Effector memory CD8-positive, alpha-beta T cell (primary cell): ENCODE measurements at regions not wholly inside any gene's neighbourhood (a gene's known extent, or its start where the extent isn't known, plus 50 kb on each side); places are given as distances from the start of the nearest gene placed in this dataset.
"Not testable (repeated sequence)": the region's sequence is repeated elsewhere in the genome, so short reads cannot be mapped to it uniquely, and the experiment has no call there.

ENCODE experiments used
- ATAC-seq: fragments of 150-1000 bp; cut with Tn5 transposase; replicated peaks from 2 replicates; pipeline ENCODE4 v1.10.0; 2021; ENCODE audit warnings: mild to moderate bottlenecking, moderate library complexity
- DNase-seq, 3 experiments: peaks; one replicate each; pipeline ENCODE4 v3.0.0; 2021
- H3K27ac Mint-ChIP-seq, 2 donors: one replicate each; pipeline ENCODE4 v1.8.0; 2022; ENCODE audit warnings: mild to moderate bottlenecking in 2 of 2, mixed read lengths in 2 of 2, moderate library complexity in 2 of 2
- H3K27me3 Mint-ChIP-seq, 2 donors: one replicate each; pipeline ENCODE4 v1.8.0; 2022; ENCODE audit warnings: mixed read lengths in 2 of 2
- H3K36me3 Mint-ChIP-seq: one replicate; pipeline ENCODE4 v1.8.0; 2022; ENCODE audit warnings: mild to moderate bottlenecking, moderate library complexity, mixed read lengths; ENCODE audit not compliant: insufficient read depth
- H3K4me1 Mint-ChIP-seq, 2 donors: one replicate each; pipeline ENCODE4 v1.8.0; 2022; ENCODE audit warnings: low read depth in 2 of 2, mixed read lengths in 2 of 2
- H3K4me3 Mint-ChIP-seq, 2 donors: one replicate each; pipeline ENCODE4 v1.8.0; 2022; ENCODE audit warnings: mild to moderate bottlenecking in 2 of 2, mixed read lengths in 2 of 2, moderate library complexity in 2 of 2
- H3K9me3 Mint-ChIP-seq, 2 donors: one replicate each; pipeline ENCODE4 v1.8.0; 2022; ENCODE audit warnings: mixed read lengths in 2 of 2

DNA sequence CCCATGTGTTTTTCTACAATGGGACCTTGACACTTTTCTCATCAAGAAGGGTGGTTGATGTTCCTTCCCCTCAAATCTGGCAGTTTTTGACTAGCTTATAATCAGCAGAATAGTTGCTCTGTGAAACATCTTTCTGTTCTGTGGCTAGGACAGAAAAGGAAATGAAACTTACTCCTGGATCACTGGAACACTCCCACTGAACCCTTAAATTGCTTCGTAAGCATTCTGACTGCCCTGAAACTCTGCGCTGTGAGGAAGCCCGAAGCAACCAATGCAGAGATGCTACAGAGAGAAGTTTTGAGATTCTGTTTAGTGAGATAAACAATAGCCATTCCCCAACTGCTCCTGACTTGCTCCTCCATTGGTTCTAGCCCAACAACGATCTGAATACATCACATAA lies 602.2 kb downstream of the CENPC start:
- no peak for DNase-seq
- no peak overlapping the region for H3K4me3 Mint-ChIP-seq
- H3K27ac Mint-ChIP-seq = no peak overlapping the region
- H3K36me3 Mint-ChIP-seq = no peaks in the 10 kb centered on the region
- no peaks in the 10 kb centered on the region for H3K27me3 Mint-ChIP-seq
- H3K4me1 Mint-ChIP-seq = no peaks in the 10 kb centered on the region
- ATAC-seq = no peak
- H3K9me3 Mint-ChIP-seq = peaks cover 11 to 33% of the 10 kb centered on the region in 2 donors

DNA sequence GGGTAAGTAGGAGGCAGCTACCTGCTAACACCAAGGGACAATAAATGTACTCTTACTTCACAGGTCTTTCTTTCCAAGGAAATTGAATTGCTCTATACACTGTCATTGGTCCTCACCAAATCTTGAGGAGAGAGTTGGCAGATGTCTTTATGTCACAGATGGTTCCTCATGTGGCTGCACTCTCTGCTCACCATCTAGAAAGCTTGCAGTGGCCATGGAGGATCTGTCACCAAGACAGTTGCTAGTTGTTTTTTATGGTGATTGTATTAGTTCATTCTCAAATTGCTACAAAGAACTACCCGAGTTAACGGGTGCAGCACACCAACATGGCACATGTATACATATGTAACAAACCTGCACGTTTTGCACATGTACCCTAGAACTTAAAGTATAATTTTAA lies 613.3 kb downstream of the CENPC start:
- not testable (repeated sequence) for H3K4me3 Mint-ChIP-seq, DNase-seq, H3K27ac Mint-ChIP-seq, ATAC-seq, H3K4me1 Mint-ChIP-seq, H3K36me3 Mint-ChIP-seq, H3K27me3 Mint-ChIP-seq, H3K9me3 Mint-ChIP-seq

DNA sequence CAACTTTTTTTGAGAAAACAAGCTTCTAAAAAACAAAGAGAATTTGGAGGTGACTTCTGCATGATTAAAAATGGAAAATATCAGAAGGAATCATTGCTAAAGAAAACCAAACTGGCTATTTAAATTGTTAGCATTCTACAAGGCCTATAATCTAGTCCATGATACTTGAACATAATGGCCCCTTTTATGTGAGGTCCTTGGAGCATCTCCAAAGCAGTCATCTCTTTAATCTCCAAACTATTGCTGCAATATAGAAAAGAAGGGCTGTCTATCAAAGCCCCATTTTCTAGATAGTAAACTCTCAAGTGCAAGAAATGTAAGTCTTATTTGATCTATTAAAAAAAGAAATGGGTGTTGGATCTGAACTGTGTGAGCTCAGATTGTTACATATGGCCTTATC lies 615.1 kb downstream of the CENPC start:
- H3K27ac Mint-ChIP-seq = no peak overlapping the region
- peaks cover 0 to 2% of the 10 kb centered on the region in 2 donors for H3K9me3 Mint-ChIP-seq
- no peaks in the 10 kb centered on the region for H3K36me3 Mint-ChIP-seq
- H3K27me3 Mint-ChIP-seq = no peaks in the 10 kb centered on the region
- H3K4me1 Mint-ChIP-seq = no peaks in the 10 kb centered on the region
- DNase-seq = no peak
- no peak for ATAC-seq
- no peak overlapping the region for H3K4me3 Mint-ChIP-seq

DNA sequence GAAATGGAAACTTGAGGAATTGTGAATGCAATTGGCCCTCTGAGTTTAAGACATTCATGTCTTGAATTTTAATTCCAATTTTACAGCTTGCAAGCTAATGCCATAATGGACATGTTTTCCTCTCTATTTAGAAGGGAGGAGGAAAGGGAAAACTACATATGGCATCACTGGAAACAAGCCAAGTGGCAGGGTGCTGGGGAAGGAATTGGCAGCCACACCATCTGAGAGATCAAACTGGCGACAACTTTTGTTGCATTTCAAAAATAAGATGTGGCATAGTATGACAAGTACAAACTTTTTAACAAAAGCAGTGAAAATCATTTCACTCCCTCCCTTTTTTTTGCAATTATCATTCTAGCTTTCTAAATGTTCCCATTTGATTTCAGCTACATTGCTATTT lies 615.6 kb downstream of the CENPC start:
- Mint-ChIP-seq H3K27ac (no peak overlapping the region), H3K27me3 (no peaks in the 10 kb centered on the region), H3K4me1 (no peaks in the 10 kb centered on the region), H3K4me3 (no peak overlapping the region), H3K36me3 (no peaks in the 10 kb centered on the region), H3K9me3 (no peaks in the 10 kb centered on the region)
- no peak for ATAC-seq
- no peak for DNase-seq

DNA sequence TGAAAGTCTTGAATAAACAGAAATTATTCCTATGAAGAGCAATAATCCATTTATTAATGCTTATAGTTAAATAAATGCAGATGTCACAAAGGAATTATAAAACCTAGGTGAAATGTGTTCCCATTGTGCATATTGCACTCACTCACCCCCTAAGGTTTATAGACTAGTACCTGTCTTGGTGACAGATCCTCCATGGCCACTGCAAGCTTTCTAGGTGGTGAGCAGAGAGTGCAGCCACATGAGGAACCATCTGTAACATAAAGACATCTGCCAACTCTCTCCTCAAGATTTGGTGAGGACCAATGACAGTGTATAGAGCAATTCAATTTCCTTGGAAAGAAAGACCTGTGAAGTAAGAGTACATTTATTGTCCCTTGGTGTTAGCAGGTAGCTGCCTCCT lies 616.4 kb downstream of the CENPC start:
- DNase-seq, H3K4me3 Mint-ChIP-seq, H3K27me3 Mint-ChIP-seq, ATAC-seq, H3K9me3 Mint-ChIP-seq, H3K27ac Mint-ChIP-seq, H3K36me3 Mint-ChIP-seq, H3K4me1 Mint-ChIP-seq: not testable (repeated sequence)

DNA sequence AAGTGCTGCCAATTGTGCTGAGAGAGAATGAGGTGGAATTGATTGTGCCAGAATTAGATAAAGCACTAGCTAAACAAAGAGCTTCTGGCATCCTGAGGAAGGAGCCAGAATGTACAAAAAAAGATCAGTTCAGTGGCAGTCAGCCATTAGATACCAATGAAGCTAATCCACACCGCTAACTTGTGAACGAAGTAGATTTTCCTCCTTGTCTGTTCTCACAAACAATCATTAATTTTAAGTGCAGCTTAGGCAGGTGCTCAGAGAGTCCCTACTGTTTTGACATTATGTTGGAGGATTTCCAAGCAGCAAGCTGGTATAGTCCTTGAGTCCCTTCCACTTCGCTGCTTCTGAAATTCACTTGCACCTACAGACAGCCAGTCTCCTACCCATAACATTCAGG lies 617.4 kb downstream of the CENPC start:
- no peak overlapping the region for H3K4me3 Mint-ChIP-seq
- H3K9me3 Mint-ChIP-seq = peaks cover 4 to 6% of the 10 kb centered on the region in 2 donors
- DNase-seq (no peak), ATAC-seq (no peak)
- H3K36me3 Mint-ChIP-seq = no peaks in the 10 kb centered on the region
- no peaks in the 10 kb centered on the region for H3K27me3 Mint-ChIP-seq
- no peak overlapping the region for H3K27ac Mint-ChIP-seq
- H3K4me1 Mint-ChIP-seq = no peaks in the 10 kb centered on the region

DNA sequence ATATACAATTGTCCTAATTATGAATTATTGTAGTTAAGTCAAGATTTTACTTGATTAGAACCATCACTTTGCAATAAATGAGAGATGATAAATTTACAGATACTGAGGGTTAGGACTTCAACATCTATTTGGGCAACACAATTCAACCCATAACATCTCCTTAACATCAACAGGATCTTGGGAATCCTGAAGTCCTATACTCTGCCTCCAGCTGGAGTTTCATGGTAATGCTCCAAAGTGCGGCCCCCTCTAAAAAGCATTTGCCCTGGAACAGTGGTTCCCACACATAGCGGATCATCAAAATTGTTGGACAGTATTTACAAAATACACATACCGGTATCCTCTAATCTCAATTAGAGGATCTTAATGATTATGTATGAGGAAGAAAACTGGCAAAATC lies 618.6 kb downstream of the CENPC start:
- no peak for DNase-seq
- H3K4me3 Mint-ChIP-seq = no peak overlapping the region
- H3K27me3 Mint-ChIP-seq = no peaks in the 10 kb centered on the region
- H3K4me1 Mint-ChIP-seq = no peaks in the 10 kb centered on the region
- no peaks in the 10 kb centered on the region for H3K36me3 Mint-ChIP-seq
- ATAC-seq = no peak
- no peak overlapping the region for H3K27ac Mint-ChIP-seq
- peaks cover 9 to 10% of the 10 kb centered on the region in 2 donors for H3K9me3 Mint-ChIP-seq

DNA sequence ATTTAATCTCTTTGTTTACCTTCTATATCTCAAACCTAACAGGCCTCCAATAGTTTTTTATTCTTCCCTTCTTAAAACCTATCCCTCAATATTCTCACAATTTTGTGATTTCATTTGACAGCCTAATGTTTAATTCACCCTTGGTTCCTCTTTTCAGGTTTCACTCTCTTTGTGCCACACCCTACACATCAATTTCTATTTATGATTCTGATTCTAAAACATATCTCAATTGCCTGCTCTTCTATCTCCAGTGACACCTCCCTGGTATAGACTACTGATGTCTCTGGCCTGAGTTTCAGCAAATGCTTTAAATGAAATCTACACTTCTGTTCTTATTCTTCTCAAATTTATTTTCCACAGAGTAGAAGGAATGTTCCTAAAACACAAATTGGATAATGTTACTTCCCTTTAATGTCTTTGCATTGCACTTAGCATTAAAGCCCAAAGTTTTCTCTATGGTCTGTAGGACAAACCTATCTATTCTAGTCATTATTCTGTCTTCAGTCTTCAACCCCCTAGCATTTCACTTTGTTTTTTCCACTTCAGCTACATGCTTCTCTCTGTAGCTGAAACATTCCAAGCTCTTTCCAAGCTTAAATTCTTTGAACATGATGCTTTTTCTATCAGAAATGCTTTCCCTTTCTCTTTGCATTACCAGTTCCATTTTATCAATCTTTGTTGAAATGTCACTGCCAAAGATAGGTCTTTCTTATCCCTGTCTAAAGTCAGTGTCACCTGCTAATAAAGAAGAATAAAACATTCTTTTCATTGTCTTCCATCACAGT lies 622.0 kb downstream of the CENPC start:
- H3K27me3 Mint-ChIP-seq = no peaks in the 10 kb centered on the region
- no peak overlapping the region for H3K4me3 Mint-ChIP-seq
- H3K4me1 Mint-ChIP-seq = no peaks in the 10 kb centered on the region
- DNase-seq (no peak), ATAC-seq (no peak)
- no peaks in the 10 kb centered on the region for H3K36me3 Mint-ChIP-seq
- peaks cover 10 to 14% of the 10 kb centered on the region in 2 donors for H3K9me3 Mint-ChIP-seq
- H3K27ac Mint-ChIP-seq = no peak overlapping the region

DNA sequence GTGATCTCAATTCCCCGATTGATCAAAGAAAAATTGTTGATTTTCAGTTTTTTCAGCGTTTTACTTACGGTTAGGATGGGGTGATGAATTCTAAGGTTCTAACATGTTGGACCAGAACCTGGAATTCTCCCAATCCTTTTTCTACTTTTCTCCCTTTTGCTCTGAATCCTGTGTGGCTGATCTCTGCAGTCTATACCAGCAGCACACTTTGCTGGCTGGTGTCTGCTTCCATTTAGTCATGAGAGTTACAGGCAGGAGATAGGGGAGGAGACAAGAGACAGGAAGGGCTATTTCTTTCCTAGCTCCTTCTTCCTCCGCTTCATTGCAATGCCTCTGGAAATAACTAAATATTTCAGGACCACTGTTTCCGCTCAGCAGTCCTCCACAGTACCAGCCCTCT lies 623.9 kb downstream of the CENPC start:
- Mint-ChIP-seq H3K4me1 (no peaks in the 10 kb centered on the region), H3K27me3 (no peaks in the 10 kb centered on the region), H3K27ac (no peak overlapping the region), H3K9me3 (peaks cover 10 to 15% of the 10 kb centered on the region in 2 donors), H3K36me3 (no peaks in the 10 kb centered on the region), H3K4me3 (no peak overlapping the region)
- DNase-seq (no peak), ATAC-seq (no peak)

DNA sequence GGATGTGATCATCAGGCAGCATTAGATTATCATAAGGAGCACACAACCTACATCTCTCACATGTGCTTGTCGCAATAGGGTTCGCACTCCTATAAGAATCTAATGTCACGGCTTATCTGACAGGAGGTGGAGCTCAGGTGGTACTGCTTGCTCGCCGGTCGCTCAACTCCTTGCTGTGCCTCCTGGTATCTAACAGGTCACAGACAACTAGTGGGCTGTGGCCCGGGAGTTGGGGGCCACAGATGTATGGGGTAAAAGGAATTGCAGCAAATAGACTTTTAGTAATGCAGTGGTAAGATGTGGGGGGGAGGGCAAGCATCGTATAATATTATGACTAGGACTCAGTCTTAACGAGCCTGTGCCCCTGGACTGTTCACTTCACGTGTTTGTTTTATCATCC lies 624.8 kb downstream of the CENPC start:
- Mint-ChIP-seq H3K27ac (no peak overlapping the region), H3K36me3 (no peaks in the 10 kb centered on the region), H3K9me3 (peaks cover 10 to 15% of the 10 kb centered on the region in 2 donors), H3K4me1 (no peaks in the 10 kb centered on the region), H3K4me3 (no peak overlapping the region), H3K27me3 (no peaks in the 10 kb centered on the region)
- DNase-seq (no peak), ATAC-seq (no peak)

DNA sequence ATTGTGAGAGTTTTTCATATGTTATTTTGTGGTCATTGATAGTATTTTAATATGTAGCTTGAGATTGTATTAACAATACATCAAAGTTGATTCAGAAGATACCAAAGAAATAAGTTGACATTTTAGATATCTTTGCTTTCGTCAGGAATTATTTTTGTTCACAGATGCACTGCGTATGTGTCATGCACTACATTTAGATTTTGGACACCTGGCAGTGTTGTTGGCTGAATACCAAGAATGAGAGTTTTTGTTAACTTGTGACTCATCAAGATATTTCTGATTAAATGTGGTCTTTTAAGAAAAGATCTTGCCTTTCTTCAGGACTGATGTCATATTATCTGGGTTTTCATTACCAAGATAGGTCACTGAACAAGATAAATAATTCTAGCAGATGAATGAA lies 633.4 kb downstream of the CENPC start:
- Mint-ChIP-seq H3K4me3 (no peak overlapping the region), H3K9me3 (peaks cover 6 to 14% of the 10 kb centered on the region in 2 donors), H3K36me3 (no peaks in the 10 kb centered on the region), H3K4me1 (no peaks in the 10 kb centered on the region), H3K27ac (no peak overlapping the region), H3K27me3 (no peaks in the 10 kb centered on the region)
- DNase-seq = no peak
- ATAC-seq = no peak

DNA sequence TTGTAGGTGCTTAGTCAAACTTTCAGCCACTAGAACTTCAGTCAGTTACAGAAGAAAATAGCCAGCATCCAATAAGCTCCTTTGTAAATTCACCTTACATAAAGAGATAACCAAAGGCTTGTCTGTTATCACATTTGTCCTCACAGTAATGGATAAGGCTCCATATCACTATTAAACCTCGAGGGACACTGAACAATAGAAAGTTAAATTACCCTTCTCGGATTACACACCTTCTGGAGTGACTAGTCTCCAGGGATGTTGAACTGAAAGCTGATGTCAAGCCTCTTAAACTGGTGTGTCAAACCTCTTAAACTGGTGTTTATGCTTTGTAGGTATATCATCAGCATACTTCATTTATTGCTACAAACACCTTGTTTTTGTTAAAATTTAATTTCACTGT lies 639.0 kb downstream of the CENPC start:
- no peak overlapping the region for H3K4me3 Mint-ChIP-seq
- no peaks in the 10 kb centered on the region for H3K36me3 Mint-ChIP-seq
- no peaks in the 10 kb centered on the region for H3K27me3 Mint-ChIP-seq
- no peaks in the 10 kb centered on the region for H3K4me1 Mint-ChIP-seq
- no peak for ATAC-seq
- peaks cover 9 to 17% of the 10 kb centered on the region in 2 donors for H3K9me3 Mint-ChIP-seq
- H3K27ac Mint-ChIP-seq = no peak overlapping the region
- DNase-seq = no peak

DNA sequence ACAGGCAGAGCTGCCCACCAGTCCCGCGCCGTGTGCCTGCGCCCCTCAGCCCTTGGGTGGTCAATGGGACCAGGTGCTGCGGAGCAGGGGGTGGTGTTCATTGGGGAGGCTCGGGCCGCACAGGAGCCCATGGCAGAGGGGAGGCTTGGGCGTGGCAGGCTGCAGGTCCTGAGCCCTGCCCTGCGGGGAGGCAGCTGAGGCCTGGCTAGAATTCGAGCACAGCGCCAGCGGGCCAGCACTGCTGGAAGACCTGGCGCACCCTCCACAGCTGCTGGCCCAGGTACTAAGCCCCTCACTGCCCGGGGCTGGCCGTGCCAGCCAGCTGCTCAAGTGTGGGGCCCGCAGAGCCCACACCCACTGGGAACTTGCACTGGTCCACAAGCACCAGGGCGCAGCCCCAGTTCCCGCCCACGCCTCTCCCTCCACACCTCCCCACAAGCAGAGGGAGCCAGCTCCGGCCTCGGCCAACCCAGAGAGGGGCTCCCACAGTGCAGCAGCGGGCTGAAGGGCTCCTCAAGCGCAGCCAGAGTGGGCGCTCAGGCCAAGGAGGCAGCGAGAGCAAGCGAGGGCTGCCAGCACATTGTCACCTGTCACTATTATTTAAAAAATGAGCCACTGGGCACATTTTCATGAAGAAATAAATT lies 645.8 kb downstream of the CENPC start:
- Mint-ChIP-seq H3K4me3 (no peak overlapping the region), H3K27me3 (no peaks in the 10 kb centered on the region), H3K4me1 (no peaks in the 10 kb centered on the region), H3K27ac (no peak overlapping the region), H3K9me3 (peaks cover 0 to 7% of the 10 kb centered on the region in 2 donors), H3K36me3 (no peaks in the 10 kb centered on the region)
- ATAC-seq = no peak
- no peak for DNase-seq

DNA sequence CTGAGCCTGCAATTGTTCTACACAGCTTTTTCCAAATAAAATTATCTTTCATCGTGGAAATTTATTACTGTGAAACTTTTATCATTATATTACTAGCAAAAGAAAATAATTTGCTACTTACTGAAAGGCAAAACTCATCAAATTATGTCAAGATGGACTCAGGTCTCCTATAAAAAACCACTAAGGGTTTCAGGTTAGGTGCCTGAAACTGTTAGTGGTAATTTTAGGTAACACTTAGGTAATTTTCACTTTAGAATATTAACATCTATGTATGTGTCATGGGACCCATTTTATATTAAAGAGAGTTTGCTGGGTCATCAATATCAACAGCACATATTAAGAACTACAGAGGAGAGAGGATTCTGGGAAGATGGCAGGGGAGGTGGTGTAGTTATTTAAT lies 651.5 kb downstream of the CENPC start:
- no peaks in the 10 kb centered on the region for H3K27me3 Mint-ChIP-seq
- no peak overlapping the region for H3K27ac Mint-ChIP-seq
- H3K4me1 Mint-ChIP-seq = no peaks in the 10 kb centered on the region
- H3K36me3 Mint-ChIP-seq = peaks cover 2% of the 10 kb centered on the region
- no peak overlapping the region for H3K4me3 Mint-ChIP-seq
- peaks cover 12 to 20% of the 10 kb centered on the region in 2 donors for H3K9me3 Mint-ChIP-seq
- no peak for DNase-seq
- no peak for ATAC-seq
